ENCODE measurements at regions not wholly inside any gene's neighbourhood (a gene's known extent, or its start where the extent isn't known, plus 50 kb on each side); places are given as distances from the start of the nearest gene placed in this dataset.

DNA sequence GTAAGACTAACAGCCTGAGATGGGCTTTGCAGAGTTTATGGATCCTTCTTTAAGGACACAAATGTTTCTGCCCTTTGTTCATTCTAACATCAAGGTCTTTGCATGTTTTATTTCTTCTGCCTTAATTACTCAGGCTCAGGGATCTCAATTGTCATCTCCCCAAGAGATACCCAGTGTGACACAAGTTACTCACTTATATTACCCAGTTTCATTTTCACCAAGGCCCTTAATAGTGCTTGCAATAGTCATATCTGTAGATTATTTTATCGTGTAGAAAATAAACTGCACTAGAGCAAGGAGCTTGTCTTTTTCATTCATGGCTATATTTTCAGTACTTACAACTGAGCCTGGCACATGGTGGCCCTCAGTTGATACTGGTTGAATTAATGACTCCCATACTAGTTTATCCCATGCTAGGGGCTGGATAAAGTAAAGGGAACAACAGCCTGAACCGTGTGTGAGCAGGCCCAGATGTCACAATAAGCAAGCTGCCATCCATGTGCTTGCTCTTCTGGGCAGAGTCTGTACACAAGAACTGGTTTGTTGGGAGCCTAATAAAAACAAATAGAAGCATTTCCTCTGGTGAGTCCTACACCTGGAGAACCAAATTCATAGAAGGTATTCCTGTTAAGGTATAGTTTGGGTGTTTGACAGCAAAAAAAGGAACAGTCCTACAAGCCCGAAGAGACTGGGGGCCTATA, 112.5 kb upstream of the CD180 start:
- no peak overlapping the region for H3K4me3 ChIP-seq (ENCODE audit: insufficient read depth, low read depth, low read length)
- Mint-ChIP-seq H3K27me3 (ENCODE audit: low read depth, unreplicated experiment) (no peaks in the 10 kb centered on the region), H3K27ac (ENCODE audit: unreplicated experiment) (no peak overlapping the region), H3K4me3 (ENCODE audit: unreplicated experiment) (no peak overlapping the region), H3K9me3 (ENCODE audit: unreplicated experiment) (peaks cover 1% of the 10 kb centered on the region), H3K36me3 (ENCODE audit: low read depth, unreplicated experiment) (no peaks in the 10 kb centered on the region), H3K4me1 (ENCODE audit: low read depth, unreplicated experiment) (peaks cover 23% of the 10 kb centered on the region)
- no peak overlapping the region for H3K27ac ChIP-seq (ENCODE audit: low read depth, low read length)
- no peak overlapping the region for H3K9ac ChIP-seq (ENCODE audit: low read length)
- no peaks in the 10 kb centered on the region for H3K36me3 ChIP-seq (ENCODE audit: insufficient read depth, low read length)
- no peaks in the 10 kb centered on the region for H3K27me3 ChIP-seq (ENCODE audit: insufficient read depth, low read length)
- H4K20me1 ChIP-seq (ENCODE audit: insufficient read depth, low read length), result no peaks in the 10 kb centered on the region
- no peak for TF ChIP-seq CTCF (IDR thresholded peaks at IDR 0.05; ENCODE audit: insufficient read depth, low read depth, low read length)
- no peak for TF ChIP-seq EZH2 (IDR thresholded peaks at IDR 0.05; ENCODE audit: insufficient read depth, low read length)
- peaks cover 30% of the 10 kb centered on the region for H3K4me1 ChIP-seq (ENCODE audit: insufficient read depth, low read length)
- H3K4me2 ChIP-seq (ENCODE audit: low read length), result no peak overlapping the region
- H2AFZ ChIP-seq (ENCODE audit: low read depth, low read length), result no peak overlapping the region
- H3K79me2 ChIP-seq (ENCODE audit: insufficient read depth, low read length), result no peaks in the 10 kb centered on the region
- no peak for DNase-seq (ENCODE audit: low read depth)
- FAIRE-seq, result no peak
- H3K9me3 ChIP-seq (ENCODE audit: insufficient read depth, low read depth, low read length), result no peaks in the 10 kb centered on the region

GRCh38 chr5:67306965-67307607, 110.5 kb upstream of the CD180 start:
- Mint-ChIP-seq H3K27ac (ENCODE audit: unreplicated experiment) (no peak overlapping the region), H3K4me3 (ENCODE audit: unreplicated experiment) (no peak overlapping the region), H3K27me3 (ENCODE audit: low read depth, unreplicated experiment) (no peaks in the 10 kb centered on the region), H3K9me3 (ENCODE audit: unreplicated experiment) (peaks cover 1% of the 10 kb centered on the region), H3K4me1 (ENCODE audit: low read depth, unreplicated experiment) (peaks cover 23% of the 10 kb centered on the region), H3K36me3 (ENCODE audit: low read depth, unreplicated experiment) (peaks cover 1% of the 10 kb centered on the region)
- Histone ChIP-seq H2AFZ (ENCODE audit: low read depth, low read length) (no peak overlapping the region), H4K20me1 (ENCODE audit: insufficient read depth, low read length) (no peaks in the 10 kb centered on the region), H3K9me3 (ENCODE audit: insufficient read depth, low read depth, low read length) (no peaks in the 10 kb centered on the region), H3K27me3 (ENCODE audit: insufficient read depth, low read length) (no peaks in the 10 kb centered on the region), H3K4me1 (ENCODE audit: insufficient read depth, low read length) (peaks cover 39% of the 10 kb centered on the region), H3K36me3 (ENCODE audit: insufficient read depth, low read length) (no peaks in the 10 kb centered on the region), H3K9ac (ENCODE audit: low read length) (no peak overlapping the region), H3K4me3 (ENCODE audit: insufficient read depth, low read depth, low read length) (no peak overlapping the region), H3K4me2 (ENCODE audit: low read length) (no peak overlapping the region), H3K79me2 (ENCODE audit: insufficient read depth, low read length) (no peaks in the 10 kb centered on the region), H3K27ac (ENCODE audit: low read depth, low read length) (no peak overlapping the region)
- TF ChIP-seq CTCF (IDR thresholded peaks at IDR 0.05; ENCODE audit: insufficient read depth, low read depth, low read length) (no peak), EZH2 (IDR thresholded peaks at IDR 0.05; ENCODE audit: insufficient read depth, low read length) (no peak)
- DNase-seq (ENCODE audit: low read depth), result peak; percentile 45
- FAIRE-seq, result no peak

Measured in astrocyte (in vitro differentiated cells and primary cell).